ENCODE measurements at regions not wholly inside any gene's neighbourhood (a gene's known extent, or its start where the extent isn't known, plus 50 kb on each side); places are given as distances from the start of the nearest gene placed in this dataset.
"Not testable (repeated sequence)": the region's sequence is repeated elsewhere in the genome, so short reads cannot be mapped to it uniquely, and the experiment has no call there.

DNA sequence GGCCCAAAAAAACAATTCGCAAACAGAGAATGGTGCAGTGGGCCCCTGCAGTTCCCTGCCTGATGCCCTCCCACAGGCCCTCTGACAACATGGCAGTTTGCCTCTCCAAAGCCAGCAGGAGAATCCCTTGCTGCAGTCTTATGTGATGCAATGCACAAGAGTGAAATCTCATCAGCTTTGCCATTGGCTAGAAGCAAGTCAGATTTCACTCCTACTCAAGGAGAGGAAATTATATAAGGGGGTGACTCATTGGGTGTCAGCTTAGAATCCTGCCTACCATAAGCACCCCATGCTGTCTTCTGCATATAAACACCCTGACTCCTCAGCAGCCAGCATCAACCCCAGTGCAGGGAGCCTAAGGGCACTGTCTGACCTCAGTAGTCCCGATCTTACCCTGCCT is 157.3 kb upstream of the LDB2 start:
- DNase-seq = no peak

DNA sequence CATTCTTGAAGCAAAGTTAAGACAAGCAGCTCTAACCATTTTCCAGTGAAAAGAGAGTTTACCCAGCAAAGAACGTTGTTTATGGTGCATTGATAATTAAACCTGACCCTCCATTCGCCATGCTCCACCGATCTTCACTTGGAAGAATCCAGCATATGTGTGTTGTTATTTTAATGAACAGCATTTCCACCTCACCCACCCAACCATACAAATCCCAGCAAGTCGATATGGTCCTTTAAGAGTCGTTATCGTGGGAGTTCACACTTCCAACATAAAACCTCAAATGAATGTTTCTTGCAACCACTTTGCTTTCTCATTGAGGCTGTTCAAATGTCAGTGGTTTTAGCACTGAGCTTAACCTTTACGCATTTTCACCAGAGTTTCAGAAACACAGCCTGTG is 147.4 kb upstream of the LDB2 start:
- no peak for DNase-seq

DNA sequence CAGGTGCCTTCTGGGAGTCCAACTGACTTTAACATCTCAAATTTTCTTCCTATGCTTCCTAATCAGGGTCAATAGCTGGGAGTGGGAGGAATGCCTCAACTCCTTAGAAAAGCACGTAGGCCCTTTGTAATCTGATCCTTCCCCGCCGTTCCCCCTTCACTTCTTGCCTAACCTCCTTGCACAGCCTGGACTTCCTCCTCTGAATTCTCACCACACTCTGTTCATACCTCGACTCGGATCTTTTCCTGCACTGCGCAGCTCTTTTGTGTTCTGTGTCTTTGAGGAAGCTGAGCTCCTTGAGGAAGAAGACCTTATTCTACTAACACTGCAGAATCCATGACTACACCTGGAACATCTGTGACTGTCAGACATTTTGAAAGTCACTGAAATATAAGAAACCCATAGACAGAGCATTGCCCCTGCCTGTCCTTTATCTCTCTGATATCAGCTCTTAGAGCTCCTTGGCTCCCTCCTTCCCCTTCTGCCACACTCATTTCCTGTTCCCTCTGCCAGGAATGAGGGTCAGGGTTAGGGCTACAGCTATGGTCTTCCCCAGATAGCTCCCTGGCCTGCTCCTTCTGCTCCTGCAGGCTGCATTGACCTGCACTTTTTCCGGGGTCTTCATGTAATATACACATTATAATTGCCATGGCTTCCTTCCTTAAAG is 140.2 kb upstream of the LDB2 start:
- no peak for DNase-seq

GRCh38 chr4:17033768-17034181 is 135.3 kb upstream of the LDB2 start:
- no peak for DNase-seq

DNA sequence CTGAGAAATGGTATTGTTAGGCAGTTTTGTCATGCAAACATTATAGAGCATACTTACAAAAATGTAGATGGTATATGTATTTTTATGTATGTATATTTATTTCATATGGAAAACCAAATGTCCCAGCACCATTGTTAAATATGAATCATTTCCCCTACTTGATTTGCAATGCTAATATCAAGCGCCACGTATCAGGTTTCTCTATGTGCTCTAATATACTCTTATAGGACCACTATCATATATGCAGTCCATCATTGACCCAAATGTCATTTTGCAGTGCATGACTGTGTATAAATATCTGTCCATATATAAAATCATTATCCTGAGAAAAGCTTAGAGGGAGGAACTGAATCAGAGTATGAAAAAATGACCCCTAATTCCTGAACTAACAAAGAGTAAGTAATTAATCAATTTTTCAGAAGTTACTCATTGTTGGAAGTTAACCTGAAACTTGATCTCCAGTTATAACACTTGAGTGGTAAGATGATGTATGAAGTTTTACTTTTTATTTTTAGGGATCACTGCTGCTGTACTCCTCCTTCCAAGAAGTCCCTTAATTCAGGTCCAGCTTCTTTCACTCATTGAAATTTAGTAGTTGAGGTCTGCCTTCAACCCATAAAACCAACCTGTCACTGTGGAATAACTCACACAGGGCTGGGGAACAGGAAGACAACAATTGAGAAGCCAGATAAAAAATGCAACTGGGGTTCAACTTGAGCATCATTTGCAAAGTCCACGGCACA is 134.8 kb upstream of the LDB2 start:
- no peak for DNase-seq

DNA sequence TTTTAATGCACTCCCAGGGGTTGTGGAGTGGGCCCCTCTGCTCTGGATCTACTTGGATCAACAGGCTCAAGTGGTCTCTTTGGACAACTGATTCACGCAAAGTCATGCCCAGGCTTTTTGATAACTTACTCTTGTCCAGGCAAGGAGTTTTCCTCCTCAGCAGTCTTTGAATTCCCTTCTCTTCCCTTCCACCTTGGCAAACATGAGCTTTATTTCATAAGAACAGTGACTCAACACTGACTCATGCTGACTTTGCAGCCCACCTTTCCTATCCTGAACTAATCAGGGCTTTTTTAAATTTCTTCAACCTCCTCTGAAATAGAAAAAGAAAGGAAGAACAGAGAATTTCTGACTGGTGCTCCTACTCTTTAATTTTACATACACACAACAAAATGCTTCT is 132.1 kb upstream of the LDB2 start:
- DNase-seq = no peak

DNA sequence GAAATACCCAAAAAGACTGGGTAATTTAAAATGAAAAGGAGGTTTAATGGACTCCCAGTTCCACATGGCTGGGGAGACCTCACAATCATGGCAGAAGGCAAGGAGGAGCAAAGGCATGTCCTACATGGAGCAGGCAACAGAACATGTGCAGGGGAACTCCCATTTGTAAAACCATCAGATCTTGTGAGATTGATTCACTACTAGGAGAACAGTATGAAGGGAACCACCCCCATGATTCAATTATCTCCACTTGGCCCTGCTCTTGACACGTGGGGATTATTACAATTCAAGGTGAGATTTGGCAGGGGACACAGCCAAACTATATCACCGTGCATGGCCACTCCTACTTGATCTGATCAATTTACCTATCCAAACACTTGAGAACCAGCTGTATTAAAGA is 131.5 kb upstream of the LDB2 start:
- DNase-seq = no peak

GRCh38 chr4:17029432-17029831 is 131.0 kb upstream of the LDB2 start:
- DNase-seq = no peak

- no peak for DNase-seq
These were observed 129.1 kb upstream of the LDB2 start for GRCh38 chr4:17027495-17027894.

GRCh38 chr4:17024425-17024824 is 126.0 kb upstream of the LDB2 start:
- DNase-seq = no peak

- no peak for DNase-seq
These were observed 122.5 kb upstream of the LDB2 start for GRCh38 chr4:17020901-17021300.

DNA sequence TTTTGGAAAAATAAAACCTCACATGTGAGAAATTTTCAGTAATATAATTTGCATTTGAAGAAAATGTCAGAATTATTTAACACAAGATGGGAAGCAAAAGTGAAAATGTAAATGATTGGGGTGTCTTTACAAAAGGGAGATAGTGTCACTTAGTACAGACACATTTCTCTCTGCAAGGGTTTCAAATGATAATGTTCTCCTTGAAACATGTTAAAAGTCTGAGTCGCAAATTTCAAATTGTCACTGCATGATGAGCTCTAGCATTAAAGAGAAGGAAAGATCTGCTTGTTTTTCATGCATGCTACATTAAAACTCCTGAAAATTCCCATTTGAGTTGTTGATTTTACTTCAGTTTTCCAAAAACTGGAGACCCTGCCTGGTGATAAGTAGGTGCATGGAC is 122.0 kb upstream of the LDB2 start:
- DNase-seq = no peak

GRCh38 chr4:17018621-17019020 is 120.2 kb upstream of the LDB2 start:
- not testable (repeated sequence) for DNase-seq

DNA sequence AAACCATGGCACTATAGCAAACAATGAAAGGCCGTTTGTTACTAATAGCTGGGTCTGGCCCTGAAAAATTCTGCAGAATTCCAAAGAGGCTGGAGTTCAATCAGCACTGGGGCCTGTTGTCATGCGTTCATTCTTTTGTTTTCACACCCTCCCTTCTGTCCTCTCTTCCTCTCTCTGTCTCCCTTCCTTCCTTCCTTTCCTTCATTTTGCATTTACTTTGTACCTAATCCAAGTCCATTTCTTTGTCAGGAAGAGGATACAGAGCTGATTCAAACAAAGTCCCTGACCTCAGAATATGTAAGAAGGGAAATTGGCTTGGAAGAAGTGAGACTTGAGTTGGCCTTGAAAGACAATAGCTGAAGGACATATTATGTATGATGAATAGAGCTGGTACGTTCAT is 119.6 kb upstream of the LDB2 start:
- no peak for DNase-seq

- DNase-seq = no peak
These were observed 115.0 kb upstream of the LDB2 start for GRCh38 chr4:17013382-17014006.

GRCh38 chr4:17012451-17012850 is 114.0 kb upstream of the LDB2 start:
- no peak for DNase-seq

DNA sequence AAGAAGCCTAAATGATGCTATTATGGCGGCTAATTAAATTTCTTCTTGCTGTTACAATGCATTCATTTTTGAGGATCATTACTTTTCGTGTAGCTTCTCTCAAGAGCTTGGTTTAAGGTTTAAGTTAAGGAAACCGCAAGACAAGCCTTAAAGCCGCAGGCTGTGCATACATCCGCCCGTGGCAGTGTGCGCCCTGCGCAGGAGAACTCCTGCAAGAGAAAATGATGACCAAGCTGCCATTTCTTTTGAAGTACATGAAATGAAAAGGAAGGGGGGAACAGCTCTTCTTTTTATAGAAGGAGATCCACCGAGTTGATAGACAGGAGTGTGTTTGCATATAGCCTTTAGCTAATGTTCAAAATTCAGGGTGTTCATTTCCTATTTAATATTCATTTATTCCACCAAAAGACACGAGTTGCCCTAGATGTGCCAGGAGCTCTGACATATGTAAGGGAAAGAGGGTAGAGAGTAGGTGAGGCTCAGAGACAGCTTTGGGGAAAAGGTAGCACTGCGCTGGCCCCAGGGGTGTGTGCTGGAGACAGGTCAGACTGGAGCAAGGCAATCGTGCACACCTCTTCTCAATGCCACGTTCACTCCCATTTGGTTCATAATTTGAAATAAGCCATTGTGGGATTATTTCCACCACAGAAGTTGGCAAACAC is 112.1 kb upstream of the LDB2 start:
- DNase-seq = no peak

DNA sequence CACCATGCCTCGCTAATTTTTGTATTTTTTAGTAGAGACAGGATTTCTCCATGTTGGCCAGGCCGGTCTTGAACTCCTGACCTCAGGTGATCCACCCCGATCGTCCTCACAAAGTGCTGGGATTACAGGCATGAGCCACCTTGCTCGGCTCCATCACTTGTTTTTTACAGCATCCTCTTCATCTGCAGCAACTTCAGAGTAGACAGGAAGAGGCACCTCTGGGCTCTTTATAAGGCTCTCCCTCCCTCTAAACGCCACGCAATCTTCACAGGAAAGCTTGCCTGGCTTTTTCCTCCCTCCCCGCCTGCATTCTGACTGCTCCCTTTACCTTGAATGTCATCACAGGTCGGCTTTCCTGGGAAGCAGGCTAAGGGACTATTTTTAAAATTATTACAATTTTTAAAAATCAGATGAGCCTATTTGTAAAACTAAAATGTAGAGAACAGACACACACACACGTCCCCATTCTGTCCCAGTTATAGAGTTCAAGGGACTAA is 111.5 kb upstream of the LDB2 start:
- no peak for DNase-seq

DNA sequence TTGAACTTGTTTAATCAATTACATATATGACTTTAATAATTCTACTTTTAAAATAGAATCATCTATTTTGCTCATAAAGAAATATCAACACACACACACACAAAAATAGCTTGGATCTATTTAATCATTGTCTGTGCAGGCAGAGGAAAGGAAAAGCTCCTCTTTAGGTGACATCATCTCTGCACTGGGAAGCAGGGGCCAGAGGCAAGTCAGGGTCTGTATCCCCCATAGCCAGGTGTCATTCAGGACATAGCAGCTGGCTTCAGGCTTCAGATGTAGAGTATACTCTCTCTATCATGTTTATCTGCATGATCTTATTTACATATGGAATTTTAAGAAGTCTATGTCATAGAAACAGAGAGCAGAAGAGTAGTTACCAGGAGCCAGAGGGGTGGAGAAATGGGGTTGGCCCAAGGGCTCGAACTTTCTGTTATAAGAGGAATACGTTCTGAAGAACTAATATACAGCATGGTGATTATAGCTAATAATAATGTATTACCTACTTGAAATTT is 110.4 kb upstream of the LDB2 start:
- DNase-seq = no peak

- not testable (repeated sequence) for DNase-seq
These were observed 105.4 kb upstream of the LDB2 start for GRCh38 chr4:17003606-17004392.

- DNase-seq = no peak
These were observed 97.0 kb upstream of the LDB2 start for GRCh38 chr4:16995451-16995850.

All from activated CD8-positive, alpha-beta memory T cell treated with anti-CD3 and anti-CD28 coated beads for 24 hours (primary cell).